GM23338 (cell line): ENCODE measurements at regions not wholly inside any gene's neighbourhood (a gene's known extent, or its start where the extent isn't known, plus 50 kb on each side); places are given as distances from the start of the nearest gene placed in this dataset.

Source experiments
- CTCF ChIP-seq, 2 experiments: fragments of 200-600 bp in 1 of 2; sonication (generic) in 1 of 2; conservative IDR thresholded peaks; 2 replicates each; pipeline versions ENCODE4 v1.5.1 to v1.6.1; 2016 to 2017; ENCODE audit warnings: antibody characterized with exemption in 2 of 2, low read depth in 2 of 2, mild to moderate bottlenecking in 2 of 2, moderate library complexity in 1 of 2
- EZH2 ChIP-seq: fragments of 200-600 bp; sonication (generic); IDR thresholded peaks from one replicate; pipeline ENCODE4 v1.8.0; 2017; ENCODE audit warnings: antibody characterized with exemption, mild to moderate bottlenecking, low read depth; ENCODE audit not compliant: unreplicated experiment
- REST ChIP-seq: IDR thresholded peaks from one replicate; pipeline ENCODE4 v1.6.1; 2018; ENCODE audit warnings: antibody characterized with exemption; ENCODE audit not compliant: unreplicated experiment
- STAT1 ChIP-seq: IDR thresholded peaks from one replicate; pipeline ENCODE4 v1.6.1; 2016; ENCODE audit warnings: antibody characterized with exemption; ENCODE audit not compliant: unreplicated experiment

- no peak for TF ChIP-seq CTCF (conservative IDR thresholded peaks at IDR 0.05; ENCODE audit: low read depth in 2 of 2)
- no peak for TF ChIP-seq REST
- no peak for TF ChIP-seq STAT1
- TF ChIP-seq EZH2 = no peak
Measured at GRCh38 chr16:85401370-85401916, 211.7 kb upstream of the GSE1 start.
